ENCODE measurements at regions not wholly inside any gene's neighbourhood (a gene's known extent, or its start where the extent isn't known, plus 50 kb on each side); places are given as distances from the start of the nearest gene placed in this dataset.

DNA sequence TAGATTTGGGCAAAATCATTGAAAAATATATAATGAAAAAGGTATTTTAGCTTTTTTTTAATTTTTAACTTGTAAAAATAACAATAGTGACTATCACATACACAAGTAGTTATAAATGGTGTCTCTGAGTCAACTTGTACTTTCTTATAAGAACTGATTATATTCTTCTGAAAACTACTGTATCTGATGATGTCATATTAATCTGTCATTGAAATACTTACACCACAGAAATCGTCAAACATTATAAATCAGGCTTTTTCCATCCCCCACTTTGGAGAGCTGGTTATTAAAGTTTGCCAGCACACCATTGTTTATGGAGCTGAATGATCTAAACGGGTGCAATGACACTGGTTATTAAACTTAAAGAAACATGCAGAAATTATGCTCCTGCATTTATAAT is 1259.6 kb upstream of the CNTN5 start:
- H3K9me1 ChIP-seq (ENCODE audit: insufficient read depth, low read length): no peaks in the 10 kb centered on the region
- H4K20me1 ChIP-seq (ENCODE audit: insufficient read depth, low read length): no peaks in the 10 kb centered on the region
- no TSS peak for BruUV-seq (replicated peaks)
- no peak overlapping the region for H3K14ac ChIP-seq (replicated peaks; ENCODE audit: low read depth, low read length)
- no peak overlapping the region for H2AK5ac ChIP-seq (ENCODE audit: low read depth, low read length)
- no peak overlapping the region for H4K8ac ChIP-seq (ENCODE audit: low read depth in 2 of 2, low read length in 2 of 2)
- DNase-seq (no peak), ATAC-seq (ENCODE audit: low read depth) (no peak)
- no peak overlapping the region for H2AK9ac ChIP-seq (replicated peaks; ENCODE audit: low read depth, low read length, poor library complexity)
- whole genome bisulfite sequencing, 2 experiments (ENCODE audit: extremely low coverage in 2 of 2, insufficient read length in 1 of 2): no CpG with 5 or more reads among the region's 2 CpGs
- H3K4ac ChIP-seq (ENCODE audit: low read depth, low read length): no peak overlapping the region
- no peak overlapping the region for H2BK20ac ChIP-seq (ENCODE audit: low read depth, low read length)
- no peaks in the 10 kb centered on the region for H3K27me3 ChIP-seq (ENCODE audit: control insufficient read depth, insufficient read depth, low read length)
- no peaks in the 10 kb centered on the region for H3K79me1 ChIP-seq (ENCODE audit: low read depth in 1 of 2, low read length in 2 of 2)
- no peak overlapping the region for H3K27ac ChIP-seq (ENCODE audit: insufficient read depth, low read length)
- H2BK15ac ChIP-seq (ENCODE audit: low read depth, low read length): no peak overlapping the region
- no peak overlapping the region for H2AFZ ChIP-seq (replicated peaks; ENCODE audit: low read length, poor library complexity)
- TF ChIP-seq MAFK (IDR thresholded peaks at IDR 0.05; ENCODE audit: low read depth, low read length): no peak
- H3K4me2 ChIP-seq (ENCODE audit: low read depth, low read length): no peak overlapping the region
- H3K4me3 ChIP-seq (ENCODE audit: insufficient read depth, low read depth, low read length): no peak overlapping the region
- H4K5ac ChIP-seq (ENCODE audit: low read depth, low read length): no peak overlapping the region
- intact Hi-C loops (cut with micrococcal nuclease) (no loop called here), dilution Hi-C loops (cut with HindIII; ENCODE audit: low sequenced_read_pairs, unreplicated experiment) (no loop called here), in situ Hi-C loops (cut with MboI; ENCODE audit: low sequenced_read_pairs) (no loop called here)
- H3K9me3 ChIP-seq (ENCODE audit: control insufficient read depth, insufficient read depth, low read length): no peaks in the 10 kb centered on the region
- H3K36me3 ChIP-seq (ENCODE audit: control insufficient read depth, insufficient read depth, low read length): no peaks in the 10 kb centered on the region
- no peaks in the 10 kb centered on the region for H3K4me1 ChIP-seq (ENCODE audit: control insufficient read depth, insufficient read depth, low read length)
- H2BK120ac ChIP-seq (ENCODE audit: low read depth, low read length): no peak overlapping the region
- no peak overlapping the region for H3K56ac ChIP-seq (ENCODE audit: extremely low read depth, insufficient read depth, low read length)
- H2BK5ac ChIP-seq (ENCODE audit: low read depth, low read length, poor library complexity, severe bottlenecking): no peak overlapping the region
- H3K18ac ChIP-seq (ENCODE audit: low read depth, low read length): no peak overlapping the region
- no peak overlapping the region for H3K9ac ChIP-seq (ENCODE audit: low read depth, low read length)
- H4K91ac ChIP-seq (ENCODE audit: insufficient read depth, low read depth, low read length): no peak overlapping the region
- H3K23ac ChIP-seq (ENCODE audit: low read depth, low read length): no peak overlapping the region
- ChIA-PET CTCF (interaction anchor here (1.3 kb wide), 1 partner anchor 13 kb away, joined by 3 read pairs; no protein-coding TSS in a partner anchor), POLR2A (ENCODE audit: unreplicated experiment) (no interaction called here)

All from IMR-90 (cell line).